ENCODE measurements at regions not wholly inside any gene's neighbourhood (a gene's known extent, or its start where the extent isn't known, plus 50 kb on each side); places are given as distances from the start of the nearest gene placed in this dataset.

DNA sequence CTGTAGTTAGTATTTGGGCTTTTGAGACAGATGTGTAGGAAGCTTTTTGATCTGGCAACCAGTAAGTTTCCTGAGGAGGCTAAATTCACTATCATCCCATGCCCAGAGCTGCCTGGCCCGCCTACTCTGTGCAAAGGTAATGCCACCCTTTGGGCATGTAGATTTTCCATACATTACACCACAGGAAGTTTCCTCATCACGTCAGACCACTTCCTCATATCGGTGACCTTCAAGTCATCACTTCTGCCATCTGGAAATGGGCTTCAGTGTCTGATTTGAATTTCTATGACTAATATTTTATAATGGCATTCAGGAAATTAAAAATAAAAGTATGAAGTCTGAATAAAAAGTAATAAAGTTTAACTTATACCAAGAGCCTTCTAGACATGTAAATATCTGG lies 825.4 kb downstream of the DCDC2C start:
- TF ChIP-seq EZH2 (IDR thresholded peaks at IDR 0.05; ENCODE audit: borderline replicate concordance, control insufficient read depth, low read depth, low read length), result no peak
- TF ChIP-seq, protein P1, sequence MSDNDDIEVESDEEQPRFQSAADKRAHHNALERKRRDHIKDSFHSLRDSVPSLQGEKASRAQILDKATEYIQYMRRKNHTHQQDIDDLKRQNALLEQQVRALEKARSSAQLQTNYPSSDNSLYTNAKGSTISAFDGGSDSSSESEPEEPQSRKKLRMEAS (IDR thresholded peaks at IDR 0.05; ENCODE audit: low read depth, low read length), result no peak
- TF ChIP-seq, protein P2, sequence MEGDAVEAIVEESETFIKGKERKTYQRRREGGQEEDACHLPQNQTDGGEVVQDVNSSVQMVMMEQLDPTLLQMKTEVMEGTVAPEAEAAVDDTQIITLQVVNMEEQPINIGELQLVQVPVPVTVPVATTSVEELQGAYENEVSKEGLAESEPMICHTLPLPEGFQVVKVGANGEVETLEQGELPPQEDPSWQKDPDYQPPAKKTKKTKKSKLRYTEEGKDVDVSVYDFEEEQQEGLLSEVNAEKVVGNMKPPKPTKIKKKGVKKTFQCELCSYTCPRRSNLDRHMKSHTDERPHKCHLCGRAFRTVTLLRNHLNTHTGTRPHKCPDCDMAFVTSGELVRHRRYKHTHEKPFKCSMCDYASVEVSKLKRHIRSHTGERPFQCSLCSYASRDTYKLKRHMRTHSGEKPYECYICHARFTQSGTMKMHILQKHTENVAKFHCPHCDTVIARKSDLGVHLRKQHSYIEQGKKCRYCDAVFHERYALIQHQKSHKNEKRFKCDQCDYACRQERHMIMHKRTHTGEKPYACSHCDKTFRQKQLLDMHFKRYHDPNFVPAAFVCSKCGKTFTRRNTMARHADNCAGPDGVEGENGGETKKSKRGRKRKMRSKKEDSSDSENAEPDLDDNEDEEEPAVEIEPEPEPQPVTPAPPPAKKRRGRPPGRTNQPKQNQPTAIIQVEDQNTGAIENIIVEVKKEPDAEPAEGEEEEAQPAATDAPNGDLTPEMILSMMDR (IDR thresholded peaks at IDR 0.05 in 2 of 3, conservative IDR thresholded peaks at IDR 0.05 in 1 of 3; ENCODE audit: control insufficient read depth in 2 of 3, extremely low read depth in 1 of 3, insufficient read depth in 1 of 3, low read depth in 3 of 3, low read length in 3 of 3), result no peak

Measured in GM12878 (cell line).